Suppressor macrophage (primary cell): ENCODE measurements at regions not wholly inside any gene's neighbourhood (a gene's known extent, or its start where the extent isn't known, plus 50 kb on each side); places are given as distances from the start of the nearest gene placed in this dataset.
"Not testable (repeated sequence)": the region's sequence is repeated elsewhere in the genome, so short reads cannot be mapped to it uniquely, and the experiment has no call there.

ENCODE experiments used
- DNase-seq, 4 experiments: peaks; one replicate each; pipeline ENCODE4 v3.0.0-alpha.2; 2020 to 2022

DNA sequence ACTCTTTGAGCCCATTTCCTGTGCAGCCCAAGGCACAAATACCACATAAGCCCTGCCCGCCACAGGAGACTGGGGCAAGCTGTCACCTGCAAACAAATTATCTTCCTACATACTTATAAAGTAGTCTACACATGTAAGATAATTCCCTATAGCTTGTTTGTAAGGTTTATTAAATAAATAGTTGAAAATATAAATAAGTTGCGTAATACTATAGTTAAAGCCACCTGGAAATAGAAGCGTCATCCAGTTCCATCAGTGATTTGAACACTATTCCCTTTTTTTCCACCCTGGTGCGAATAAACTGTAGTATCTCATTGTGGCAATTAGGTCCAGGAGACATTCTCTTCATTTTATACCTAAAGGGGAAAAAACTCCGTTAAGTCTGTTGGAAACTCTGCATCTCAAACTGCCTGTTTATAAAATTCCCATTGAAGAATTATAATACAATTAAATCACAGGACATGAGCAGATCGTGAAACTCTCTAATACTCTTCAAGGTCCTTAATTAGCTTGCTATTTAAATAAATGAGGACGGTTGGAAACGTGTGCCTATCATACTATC, 66.7 kb upstream of the CCT8L2 start:
- DNase-seq, result not testable (repeated sequence)

DNA sequence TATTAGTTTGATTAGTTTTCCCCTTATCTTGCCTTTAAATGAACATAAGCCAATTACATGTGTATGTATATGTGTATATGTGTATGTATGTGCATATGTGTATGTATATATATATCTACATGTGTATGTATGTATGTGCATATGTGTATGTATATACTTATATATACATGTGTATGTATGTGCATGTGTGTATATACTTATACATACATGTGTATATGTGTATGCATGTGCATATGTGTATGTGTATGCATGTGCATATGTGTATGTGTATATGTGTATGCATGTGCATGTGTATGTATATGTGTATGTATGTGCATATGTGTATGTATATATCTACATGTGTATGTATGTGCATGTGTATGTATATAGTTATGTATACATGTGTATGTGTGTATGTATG, 65.5 kb upstream of the CCT8L2 start:
- no peak for DNase-seq

DNA sequence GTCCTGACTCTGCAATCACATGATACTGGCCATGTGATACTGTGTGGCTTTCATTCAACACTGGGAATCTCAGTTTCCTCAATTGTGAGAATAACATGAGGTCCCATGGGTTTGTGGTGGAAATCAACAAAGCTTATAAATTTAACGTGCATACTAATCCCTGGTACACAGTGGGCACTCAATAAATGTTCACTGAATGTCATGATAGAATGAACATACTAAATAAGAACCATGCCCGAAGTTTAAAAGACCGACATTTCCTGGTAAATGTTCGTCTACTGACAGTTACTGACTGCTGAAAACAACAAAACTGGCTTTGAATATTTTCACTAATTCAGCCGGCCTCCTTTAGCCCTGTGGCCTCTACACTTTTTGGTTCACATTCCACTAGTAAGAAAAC, 62.3 kb upstream of the CCT8L2 start:
- no peak for DNase-seq

DNA sequence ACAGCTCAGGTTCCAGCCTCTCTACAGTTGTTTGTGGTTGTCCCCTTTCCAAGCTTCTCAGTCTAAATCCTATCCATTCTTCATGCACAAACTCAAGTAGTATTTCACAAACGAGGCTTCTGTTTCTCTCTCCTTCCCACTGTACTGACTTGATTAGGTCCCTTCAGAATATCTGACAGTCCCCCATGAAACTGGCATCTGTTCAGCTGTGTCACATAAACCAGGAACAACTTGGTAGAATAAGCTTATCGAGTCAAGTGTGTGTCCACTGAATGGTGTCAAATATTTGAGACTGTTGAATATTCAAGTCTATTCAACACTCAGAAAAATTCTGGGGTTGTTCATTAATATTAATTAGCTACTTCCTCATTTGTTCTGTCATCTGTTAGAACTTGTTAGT, 61.7 kb upstream of the CCT8L2 start:
- not testable (repeated sequence) for DNase-seq

DNA sequence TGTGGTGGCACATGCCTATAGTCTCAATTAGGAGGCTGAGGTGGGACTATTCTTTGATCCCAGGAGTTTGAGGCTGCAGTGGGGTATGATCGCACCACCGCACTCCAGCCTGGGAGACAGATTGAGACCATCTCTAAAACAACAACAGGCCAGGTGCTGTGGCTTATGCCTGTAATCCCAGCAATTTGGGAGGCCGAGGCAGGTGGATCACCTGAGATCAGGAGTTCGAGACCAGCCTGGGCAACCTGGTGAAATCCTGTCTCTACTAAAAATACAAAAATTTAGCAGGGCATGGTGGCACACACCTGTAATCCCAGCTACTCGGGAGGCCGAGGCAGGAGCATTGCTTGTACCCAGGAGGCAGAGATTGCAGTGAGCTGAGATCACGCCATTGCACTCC, 60.6 kb upstream of the CCT8L2 start:
- not testable (repeated sequence) for DNase-seq

DNA sequence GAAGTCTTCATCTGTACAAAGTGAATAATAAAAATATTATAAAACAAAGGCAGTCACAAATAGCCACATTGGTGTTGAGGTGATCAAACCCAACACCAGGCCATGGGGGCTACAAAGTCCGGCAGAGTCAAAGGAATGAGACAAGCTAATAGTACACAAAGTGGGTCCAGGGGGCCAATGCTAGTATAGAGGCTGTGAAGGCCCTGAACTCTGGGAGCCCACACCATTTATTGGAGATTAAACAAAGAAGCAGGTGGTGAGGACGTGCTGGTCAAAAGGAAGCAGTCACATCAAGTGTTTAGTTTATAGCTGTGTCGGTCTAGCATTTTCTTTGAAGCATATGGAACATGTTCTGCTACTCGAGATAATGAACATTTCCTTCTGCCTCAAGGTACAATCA, 58.6 kb upstream of the CCT8L2 start:
- DNase-seq, result no peak
